T-cell (primary cell): ENCODE measurements at regions not wholly inside any gene's neighbourhood (a gene's known extent, or its start where the extent isn't known, plus 50 kb on each side); places are given as distances from the start of the nearest gene placed in this dataset.

Source experiments
- ATAC-seq, 4 experiments: fragments of 200-7000 bp in 3 of 4; fragments of 150-1000 bp in 1 of 4; cut with Tn5 transposase; replicated peaks in 1 of 4; 1 replicate in 3 of 4; 2 replicates in 1 of 4; pipeline ENCODE4 v1.10.0; 2021; ENCODE audit warnings: moderate library complexity in 3 of 4, mild to moderate bottlenecking in 2 of 4, moderate number of reproducible peaks in 1 of 4
- CTCF ChIA-PET, 2 donors: fragments of 300-600 bp; sonication (Branson Sonifier 250); formaldehyde crosslinking; loops; one replicate each; lab custom pipeline; 2022; ENCODE audit warnings: antibody characterized with exemption in 2 of 2; lab: Charles Lee
- POLR2A ChIA-PET, 2 donors: fragments of 300-600 bp; sonication (Branson Sonifier 250); formaldehyde crosslinking; loops; one replicate each; lab custom pipeline; 2022; ENCODE audit warnings: antibody characterized with exemption in 2 of 2; lab: Charles Lee
- DNase-seq, 35 experiments: peaks; one replicate each; pipeline versions ENCODE4 v3.0.0 to v3.0.0-alpha.2; 2013 to 2023
- H3K27ac ChIP-seq: one replicate; pipeline ENCODE4 v1.5.1; 2013; ENCODE audit warnings: low read length
- H3K27me3 ChIP-seq, 2 experiments: replicated peaks in 1 of 2; 1 replicate in 1 of 2; 2 replicates in 1 of 2; pipeline versions ENCODE4 v1.6.1 to v1.7.0; 2013; ENCODE audit warnings: low read length in 1 of 2, mixed read lengths in 1 of 2; ENCODE audit not compliant: control insufficient read depth in 2 of 2, insufficient read depth in 2 of 2; ENCODE audit errors: extremely low read depth in 1 of 2
- H3K36me3 ChIP-seq, 2 donors: 1 replicate in 1 of 2; 2 replicates in 1 of 2; pipeline versions ENCODE4 v1.6.1 to v1.7.0; 2013; ENCODE audit warnings: low read length in 1 of 2; ENCODE audit not compliant: control insufficient read depth in 2 of 2, insufficient read depth in 1 of 2; ENCODE audit errors: extremely low read depth in 1 of 2
- H3K4me1 ChIP-seq, 2 experiments: 1 replicate in 1 of 2; 2 replicates in 1 of 2; pipeline versions ENCODE4 v1.6.1 to v1.7.0; 2013; ENCODE audit warnings: low read length in 2 of 2, mixed read lengths in 1 of 2; ENCODE audit not compliant: insufficient read depth in 2 of 2, control insufficient read depth in 1 of 2; ENCODE audit errors: extremely low read depth in 1 of 2
- H3K4me3 ChIP-seq, 2 donors: 1 replicate in 1 of 2; 2 replicates in 1 of 2; pipeline versions ENCODE4 v1.5.1 to v1.7.0; 2013; ENCODE audit warnings: mild to moderate bottlenecking in 2 of 2, low read length in 1 of 2, moderate library complexity in 1 of 2; ENCODE audit not compliant: control insufficient read depth in 1 of 2; ENCODE audit errors: extremely low read depth in 1 of 2
- H3K9me3 ChIP-seq: 2 replicates; pipeline ENCODE4 v1.7.0; 2013
- H3K27ac Mint-ChIP-seq, 2 donors: one replicate each; pipeline ENCODE4 v1.8.0; 2020 to 2021; ENCODE audit warnings: mild to moderate bottlenecking in 2 of 2, mixed read lengths in 2 of 2
- H3K27me3 Mint-ChIP-seq, 2 donors: one replicate each; pipeline ENCODE4 v1.8.0; 2021 to 2022; ENCODE audit warnings: mixed read lengths in 2 of 2
- H3K36me3 Mint-ChIP-seq: one replicate; pipeline ENCODE4 v1.8.0; 2021; ENCODE audit warnings: mixed read lengths
- H3K4me1 Mint-ChIP-seq, 3 donors: one replicate each; pipeline ENCODE4 v1.8.0; 2020 to 2022; ENCODE audit warnings: mixed read lengths in 3 of 3, mild to moderate bottlenecking in 1 of 3
- H3K4me3 Mint-ChIP-seq, 3 donors: one replicate each; pipeline ENCODE4 v1.8.0; 2020 to 2022; ENCODE audit warnings: mild to moderate bottlenecking in 3 of 3, mixed read lengths in 3 of 3, moderate library complexity in 3 of 3
- H3K9me3 Mint-ChIP-seq, 3 donors: one replicate each; pipeline ENCODE4 v1.8.0; 2020 to 2022; ENCODE audit warnings: mixed read lengths in 3 of 3
- WGBS: methylation state at CpG from one replicate; pipeline ENCODE4 v1.1.5; 2013; ENCODE audit warnings: missing lambda C conversion rate; ENCODE audit not compliant: insufficient coverage; 5-methylcytosine and 5-hydroxymethylcytosine counted together

DNA sequence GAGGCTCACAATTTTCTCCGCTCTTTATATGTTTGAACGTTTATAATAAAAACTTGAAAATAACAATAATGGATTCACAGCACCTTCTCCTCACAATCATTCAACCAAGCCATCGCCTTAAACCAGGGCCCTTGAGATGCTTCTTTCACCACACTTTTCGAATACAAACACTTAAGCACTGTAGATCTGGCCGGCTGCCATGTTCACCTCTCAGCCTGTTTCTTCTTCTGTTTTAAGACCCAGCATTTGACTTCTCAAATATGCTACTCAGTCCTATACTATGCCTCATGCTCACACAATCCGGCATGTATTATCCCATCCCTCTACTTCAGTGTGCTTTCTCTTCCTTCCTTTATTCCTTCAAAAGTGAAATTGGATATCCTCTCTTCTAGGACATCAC is 280.6 kb downstream of the TFEC start:
- Histone ChIP-seq H3K4me3 (no peak overlapping the region), H3K9me3 (no peaks in the 10 kb centered on the region), H3K27ac (no peak overlapping the region), H3K36me3 (no peaks in the 10 kb centered on the region), H3K4me1 (no peaks in the 10 kb centered on the region), H3K27me3 (no peaks in the 10 kb centered on the region)
- ChIA-PET CTCF (interaction anchor here in 1 of 2 donors (1.1 kb wide), 1 partner anchor 810 kb away, joined by 4 read pairs; no protein-coding TSS in a partner anchor), POLR2A (no interaction called here)
- Mint-ChIP-seq H3K4me1 (peaks cover 0 to 3% (median 0%) of the 10 kb centered on the region in 3 donors), H3K36me3 (no peaks in the 10 kb centered on the region), H3K9me3 (no peaks in the 10 kb centered on the region), H3K4me3 (no peak overlapping the region), H3K27me3 (peaks cover 0 to 3% of the 10 kb centered on the region in 2 donors), H3K27ac (no peak overlapping the region)
- DNase-seq (no peak), ATAC-seq (no peak)
- WGBS: 78% methylated on average over 4 of the region's 6 CpGs

- POLR2A ChIA-PET: no interaction called here
- no peak overlapping the region for H3K4me3 Mint-ChIP-seq
These were observed 282.3 kb downstream of the TFEC start for GRCh38 chr7:115748123-115748738.

DNA sequence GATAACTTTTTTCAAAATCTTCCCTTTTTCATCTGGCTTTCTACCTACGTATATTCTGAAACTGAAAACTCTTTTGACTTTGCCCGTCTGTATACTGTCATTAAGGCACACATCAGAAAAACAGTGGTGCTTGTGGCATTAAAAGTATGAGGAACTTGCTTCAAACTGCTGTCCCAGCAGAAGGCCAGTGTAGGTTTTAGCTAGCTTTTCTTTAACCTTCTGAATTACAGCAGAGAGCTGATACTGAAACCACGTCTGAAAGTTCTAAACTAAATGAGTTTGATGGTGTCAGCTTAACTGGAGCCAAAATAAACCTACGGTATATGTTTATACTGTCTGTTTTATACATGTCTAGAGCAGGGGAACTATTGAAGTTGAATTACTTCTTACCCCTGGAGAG is 283.4 kb downstream of the TFEC start:
- ChIA-PET POLR2A (no interaction called here), CTCF (no interaction called here)
- H3K4me3 Mint-ChIP-seq: no peak overlapping the region
- no peak for DNase-seq
- H3K27me3 ChIP-seq: no peaks in the 10 kb centered on the region
- ATAC-seq: no peak
- no peaks in the 10 kb centered on the region for H3K27me3 Mint-ChIP-seq
- H3K4me1 ChIP-seq: no peaks in the 10 kb centered on the region
- H3K9me3 Mint-ChIP-seq: no peaks in the 10 kb centered on the region
- H3K27ac Mint-ChIP-seq: no peak overlapping the region
- WGBS: no CpG with 5 or more reads among the region's 4 CpGs
- H3K36me3 ChIP-seq: no peaks in the 10 kb centered on the region
- no peak overlapping the region for H3K4me3 ChIP-seq
- H3K36me3 Mint-ChIP-seq: no peaks in the 10 kb centered on the region
- H3K4me1 Mint-ChIP-seq: peaks cover 0 to 3% (median 0%) of the 10 kb centered on the region in 3 donors
- no peaks in the 10 kb centered on the region for H3K9me3 ChIP-seq
- no peak overlapping the region for H3K27ac ChIP-seq

More at GRCh38 chr7:115748123-115748738, 282.3 kb downstream of the TFEC start:
- H3K27ac Mint-ChIP-seq: no peak overlapping the region
- H3K9me3 Mint-ChIP-seq: no peaks in the 10 kb centered on the region
- peaks cover 0 to 3% (median 0%) of the 10 kb centered on the region in 3 donors for H3K4me1 Mint-ChIP-seq
- Histone ChIP-seq H3K4me3 (no peak overlapping the region), H3K27me3 (no peaks in the 10 kb centered on the region), H3K36me3 (no peaks in the 10 kb centered on the region), H3K9me3 (no peaks in the 10 kb centered on the region), H3K4me1 (no peaks in the 10 kb centered on the region), H3K27ac (no peak overlapping the region)
- peaks cover 0 to 3% of the 10 kb centered on the region in 2 donors for H3K27me3 Mint-ChIP-seq
- ATAC-seq: no peak
- CTCF ChIA-PET: interaction anchor here (0.6 to 0.7 kb wide), 5 partner anchors 10 to 527 kb away, joined by 3 to 5 read pairs (median 3); no protein-coding TSS in a partner anchor
- no CpG with 5 or more reads among the region's 5 CpGs for WGBS
- H3K36me3 Mint-ChIP-seq: no peaks in the 10 kb centered on the region
- peak in 1 of 35 experiments; percentile 18 for DNase-seq

- Histone ChIP-seq H3K9me3 (no peaks in the 10 kb centered on the region), H3K36me3 (no peaks in the 10 kb centered on the region), H3K27me3 (no peaks in the 10 kb centered on the region), H3K4me1 (no peaks in the 10 kb centered on the region), H3K4me3 (no peak overlapping the region), H3K27ac (no peak overlapping the region)
- H3K4me1 Mint-ChIP-seq: no peaks in the 10 kb centered on the region
- POLR2A ChIA-PET: no interaction called here
- H3K36me3 Mint-ChIP-seq: no peaks in the 10 kb centered on the region
- ATAC-seq (no peak), DNase-seq (no peak)
- CTCF ChIA-PET: interaction anchor here (0.6 to 0.7 kb wide), 3 partner anchors 13 to 22 kb away, joined by 3 to 6 read pairs (median 6); no protein-coding TSS in a partner anchor
- H3K27me3 Mint-ChIP-seq: no peaks in the 10 kb centered on the region
- H3K9me3 Mint-ChIP-seq: no peaks in the 10 kb centered on the region
- H3K27ac Mint-ChIP-seq: no peak overlapping the region
- H3K4me3 Mint-ChIP-seq: no peak overlapping the region
These were observed 290.5 kb downstream of the TFEC start for GRCh38 chr7:115740043-115740442.

DNA sequence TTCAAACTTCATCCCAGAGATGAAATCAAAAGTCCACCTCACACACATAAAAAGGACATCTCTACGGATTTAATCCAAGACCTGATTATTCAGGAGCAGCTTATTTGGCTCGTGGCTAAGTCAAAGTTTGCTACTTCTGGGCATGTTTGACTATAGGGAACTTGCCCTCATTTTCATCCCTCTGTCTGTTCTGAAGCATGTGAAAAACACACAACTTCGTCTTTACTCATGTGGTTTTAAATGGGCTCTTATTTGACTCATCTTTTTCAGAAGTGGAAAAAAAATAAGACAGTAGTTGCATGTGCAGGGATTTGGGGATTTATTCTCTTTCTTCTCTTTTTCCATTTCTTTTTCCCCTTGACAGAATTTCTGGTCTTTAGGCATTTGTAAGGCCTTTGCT is 295.9 kb downstream of the TFEC start:
- no peaks in the 10 kb centered on the region for H3K27me3 Mint-ChIP-seq
- 50% methylated on average over 1 of the region's 3 CpGs for WGBS
- POLR2A ChIA-PET: no interaction called here
- ATAC-seq: no peak
- DNase-seq: no peak
- H3K27me3 ChIP-seq: no peaks in the 10 kb centered on the region
- no peak overlapping the region for H3K27ac ChIP-seq
- no peak overlapping the region for H3K4me3 Mint-ChIP-seq
- no peaks in the 10 kb centered on the region for H3K4me1 ChIP-seq
- H3K4me3 ChIP-seq: no peak overlapping the region
- H3K4me1 Mint-ChIP-seq: no peaks in the 10 kb centered on the region
- H3K36me3 ChIP-seq: no peaks in the 10 kb centered on the region
- H3K9me3 Mint-ChIP-seq: no peaks in the 10 kb centered on the region
- H3K27ac Mint-ChIP-seq: no peak overlapping the region
- CTCF ChIA-PET: no interaction called here
- H3K36me3 Mint-ChIP-seq: no peaks in the 10 kb centered on the region
- H3K9me3 ChIP-seq: no peaks in the 10 kb centered on the region

GRCh38 chr7:115731796-115732471 is 298.6 kb downstream of the TFEC start:
- Mint-ChIP-seq H3K4me1 (no peaks in the 10 kb centered on the region), H3K27me3 (no peaks in the 10 kb centered on the region), H3K36me3 (no peaks in the 10 kb centered on the region), H3K4me3 (no peak overlapping the region), H3K9me3 (no peaks in the 10 kb centered on the region), H3K27ac (no peak overlapping the region)
- ChIA-PET CTCF (no interaction called here), POLR2A (no interaction called here)
- H3K4me1 ChIP-seq: no peaks in the 10 kb centered on the region
- no CpG with 5 or more reads among the region's 4 CpGs for WGBS
- ATAC-seq: no peak
- no peak overlapping the region for H3K27ac ChIP-seq
- no peaks in the 10 kb centered on the region for H3K36me3 ChIP-seq
- H3K9me3 ChIP-seq: no peaks in the 10 kb centered on the region
- H3K4me3 ChIP-seq: no peak overlapping the region
- no peaks in the 10 kb centered on the region for H3K27me3 ChIP-seq
- no peak for DNase-seq
